HG03571 (cell line): ENCODE measurements at regions not wholly inside any gene's neighbourhood (a gene's known extent, or its start where the extent isn't known, plus 50 kb on each side); places are given as distances from the start of the nearest gene placed in this dataset.
A peak's percentile ranks its signal among the peaks of the same experiment; 100 is the strongest.
"Not testable (repeated sequence)": the region's sequence is repeated elsewhere in the genome, so short reads cannot be mapped to it uniquely, and the experiment has no call there.

Experiments
- ATAC-seq: cut with Tn5 transposase; IDR thresholded peaks from one replicate; pipeline ENCODE4 v1.9.1; 2021; ENCODE audit not compliant: unreplicated experiment

DNA sequence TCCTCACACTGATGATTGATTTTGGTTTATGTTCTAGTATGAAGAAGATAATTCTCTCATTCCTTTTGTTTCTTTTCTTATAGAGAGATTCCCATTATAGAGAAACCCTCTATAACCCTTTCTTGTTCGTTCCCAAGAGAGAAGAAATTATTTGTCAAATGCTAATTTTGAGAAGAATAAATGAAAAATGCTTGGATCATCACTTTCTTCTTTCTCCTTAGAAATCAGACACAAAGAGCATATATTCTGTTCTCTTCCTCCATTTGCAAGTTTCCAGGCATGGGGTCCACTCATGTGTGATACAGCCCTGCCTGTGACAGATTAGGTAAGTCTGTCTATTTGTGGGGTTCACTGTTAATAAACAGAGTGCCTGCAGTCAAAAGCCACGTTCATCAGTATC lies 222.6 kb upstream of the NECTIN3 start:
- ATAC-seq, result no peak

DNA sequence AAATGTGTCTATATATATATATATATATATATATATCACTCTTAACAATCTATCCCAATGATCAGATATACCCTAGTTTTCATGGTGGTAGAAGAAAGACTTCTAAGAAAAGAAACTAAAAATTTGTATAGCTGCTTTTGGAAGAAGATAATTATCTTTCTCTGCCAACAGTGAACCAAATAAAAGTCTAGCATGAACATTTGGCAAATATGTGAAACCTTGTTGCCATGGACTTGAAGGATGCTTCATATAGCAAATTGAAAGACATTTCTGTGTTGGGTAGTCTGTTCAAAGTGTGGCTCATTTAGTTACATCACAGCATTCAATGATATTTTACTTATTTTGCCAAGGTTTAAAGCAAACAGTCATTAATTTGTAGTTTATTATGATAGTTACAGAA lies 219.9 kb upstream of the NECTIN3 start:
- no peak for ATAC-seq

DNA sequence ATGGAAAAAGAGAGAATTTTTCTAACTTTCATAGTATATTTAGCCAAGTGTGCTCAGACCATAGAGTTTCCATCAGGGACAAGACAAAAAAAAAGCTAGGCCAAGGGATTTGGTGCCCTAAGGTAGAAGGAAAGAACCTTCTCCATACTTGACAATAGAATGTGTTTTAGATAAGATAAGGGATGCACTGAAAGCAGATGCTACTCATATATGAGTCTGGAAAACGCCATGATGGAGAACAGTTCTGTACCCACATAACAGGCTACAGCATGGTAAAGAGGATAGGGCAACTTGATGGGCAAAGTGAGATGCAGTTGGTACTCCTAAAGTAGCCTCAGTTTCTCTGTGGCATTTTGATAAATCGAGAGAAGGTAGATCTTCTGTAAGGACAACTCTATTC lies 216.4 kb upstream of the NECTIN3 start:
- ATAC-seq, result no peak

DNA sequence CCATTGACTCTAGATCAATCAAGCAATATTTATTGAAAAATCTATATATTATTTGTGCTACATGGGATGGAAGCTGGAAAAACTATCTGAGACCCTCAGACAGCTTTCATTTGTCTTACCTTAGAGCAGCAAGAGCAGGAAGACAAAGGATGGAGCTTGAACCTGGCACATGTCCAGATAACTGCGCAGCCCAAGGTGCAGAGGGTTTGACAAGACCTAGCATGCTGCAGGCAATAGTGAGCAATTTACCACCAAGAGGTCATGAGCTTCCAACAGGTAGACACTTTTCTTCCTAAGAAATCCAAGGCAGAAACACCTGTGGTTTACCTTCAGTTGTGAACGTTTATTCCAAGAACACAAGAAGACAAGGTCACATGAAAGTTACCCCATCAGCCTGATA lies 214.7 kb upstream of the NECTIN3 start:
- no peak for ATAC-seq

DNA sequence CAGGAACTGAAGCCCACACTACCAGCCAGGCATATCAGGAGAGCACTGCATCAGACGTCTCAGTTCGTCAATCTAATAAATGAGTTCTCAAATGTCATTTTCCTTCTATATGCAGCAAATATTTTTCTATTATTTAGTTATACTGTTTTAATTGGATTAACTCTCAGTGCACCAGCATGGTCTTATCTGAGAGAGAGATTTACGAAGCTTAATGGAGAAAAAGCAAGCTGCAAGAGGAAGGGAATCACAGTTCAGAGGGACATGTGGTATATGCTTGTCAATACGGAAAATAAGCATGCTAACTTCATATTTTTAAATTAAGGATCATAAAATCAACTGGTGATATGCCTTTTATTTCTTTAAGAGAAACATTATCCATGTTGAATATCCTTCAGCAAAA lies 213.1 kb upstream of the NECTIN3 start:
- ATAC-seq, result no peak

DNA sequence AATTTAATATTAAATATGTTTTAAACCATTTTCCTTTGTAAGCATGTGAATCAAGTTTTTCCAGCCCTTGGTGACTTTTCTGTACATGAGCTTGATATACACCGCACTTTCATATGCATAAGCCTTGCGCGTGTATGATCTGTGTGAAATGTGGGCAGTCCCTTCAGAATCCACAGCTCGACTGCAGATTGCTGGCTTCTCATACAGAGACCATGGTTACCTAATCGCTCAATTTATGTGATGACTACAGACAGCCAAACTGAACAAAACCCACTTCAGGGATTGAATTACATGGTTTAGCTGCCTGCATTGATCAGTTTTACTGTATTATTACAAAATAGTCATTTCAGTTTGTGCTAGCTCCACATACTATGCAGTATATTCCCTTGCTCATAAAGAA lies 212.3 kb upstream of the NECTIN3 start:
- no peak for ATAC-seq

DNA sequence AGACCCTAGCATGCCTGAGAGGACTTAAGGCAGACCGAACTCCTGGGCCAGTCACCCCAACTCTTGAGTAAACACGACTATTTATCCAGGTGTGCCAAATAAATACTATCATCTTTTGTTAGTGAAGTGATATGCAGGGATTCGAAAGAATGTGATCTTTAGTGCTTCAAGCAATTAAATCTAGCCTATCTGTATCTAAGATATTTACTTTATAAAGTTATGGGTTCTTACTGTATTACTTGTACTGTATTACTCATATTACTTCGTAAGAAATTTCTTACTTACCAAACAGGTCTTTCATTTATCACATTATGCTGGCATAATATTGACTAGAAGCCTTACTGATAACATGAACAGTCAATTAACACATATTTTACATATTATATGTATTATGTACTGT lies 211.6 kb upstream of the NECTIN3 start:
- no peak for ATAC-seq

DNA sequence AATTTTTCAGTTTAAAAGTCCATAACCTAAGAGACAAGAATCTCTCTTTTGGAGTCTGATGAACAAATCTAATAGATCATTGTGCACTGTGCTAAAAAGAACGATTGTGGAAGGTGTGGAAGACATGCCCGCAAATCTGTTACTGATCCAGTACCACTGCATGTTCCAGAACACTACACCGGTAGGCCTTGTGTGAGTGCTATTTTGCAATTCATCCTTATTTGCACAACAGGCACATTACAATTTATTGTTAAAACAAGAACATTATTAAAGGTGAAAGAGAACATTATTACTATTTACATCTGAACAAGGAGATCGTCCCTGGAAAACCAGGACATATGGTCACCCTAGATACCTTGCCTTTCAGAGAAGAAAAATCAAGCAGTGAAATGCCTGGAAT lies 205.7 kb upstream of the NECTIN3 start:
- no peak for ATAC-seq

DNA sequence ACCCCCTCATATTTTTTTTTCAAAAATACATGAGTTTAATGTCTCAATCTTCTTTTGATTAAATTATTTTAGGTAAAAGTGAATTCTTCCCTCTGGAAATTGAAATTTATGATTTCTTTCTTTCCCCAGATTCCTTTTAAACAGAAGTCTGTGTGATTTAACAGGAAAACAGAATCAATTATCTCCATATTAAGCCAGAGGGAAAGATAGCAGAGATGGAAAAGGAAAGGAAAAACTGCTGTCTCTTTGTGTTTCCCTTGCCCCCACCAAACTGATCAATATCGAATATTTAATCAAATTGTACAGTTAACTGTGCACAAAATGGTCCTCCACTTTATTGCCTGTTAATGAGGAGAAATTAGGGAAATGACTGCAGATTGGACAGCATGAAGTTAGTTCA lies 203.5 kb upstream of the NECTIN3 start:
- ATAC-seq, result no peak

DNA sequence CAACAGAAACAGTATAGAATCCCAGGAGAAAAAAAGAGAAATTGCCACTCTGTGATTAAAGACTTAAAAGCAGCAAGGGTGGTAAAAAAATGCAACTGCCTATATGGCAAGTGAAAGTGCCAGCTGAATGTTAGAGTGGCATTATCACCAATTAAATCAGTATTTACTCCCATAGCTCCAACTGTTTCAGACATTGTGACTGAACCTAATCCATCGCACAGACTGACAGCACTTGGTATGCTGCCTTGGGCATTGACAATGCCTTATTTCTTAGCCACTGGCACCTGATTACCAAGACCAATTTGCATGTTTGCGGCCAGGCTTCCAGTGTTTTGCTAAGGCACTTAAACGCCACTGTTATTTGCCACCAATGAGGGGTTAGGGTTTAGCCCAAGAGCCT lies 201.9 kb upstream of the NECTIN3 start:
- ATAC-seq, result no peak

DNA sequence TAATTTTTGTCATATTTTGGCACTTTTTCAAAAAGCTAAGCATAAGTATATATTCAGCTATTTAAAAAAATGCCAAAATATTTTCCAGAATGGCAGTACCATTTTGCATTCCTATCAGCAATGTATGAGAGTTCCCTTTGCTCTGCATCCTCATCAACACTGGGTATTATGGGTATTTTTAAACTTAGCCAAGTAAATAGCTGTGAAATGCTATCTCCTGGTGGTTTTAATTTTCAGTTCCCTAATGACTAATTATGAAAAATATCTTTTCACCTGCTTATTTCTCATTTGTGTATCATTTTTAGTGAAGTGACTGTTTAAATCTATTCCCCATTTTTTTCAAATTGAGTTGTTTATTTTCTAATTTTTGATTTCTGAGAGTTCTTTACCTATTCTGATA lies 199.7 kb upstream of the NECTIN3 start:
- no peak for ATAC-seq

DNA sequence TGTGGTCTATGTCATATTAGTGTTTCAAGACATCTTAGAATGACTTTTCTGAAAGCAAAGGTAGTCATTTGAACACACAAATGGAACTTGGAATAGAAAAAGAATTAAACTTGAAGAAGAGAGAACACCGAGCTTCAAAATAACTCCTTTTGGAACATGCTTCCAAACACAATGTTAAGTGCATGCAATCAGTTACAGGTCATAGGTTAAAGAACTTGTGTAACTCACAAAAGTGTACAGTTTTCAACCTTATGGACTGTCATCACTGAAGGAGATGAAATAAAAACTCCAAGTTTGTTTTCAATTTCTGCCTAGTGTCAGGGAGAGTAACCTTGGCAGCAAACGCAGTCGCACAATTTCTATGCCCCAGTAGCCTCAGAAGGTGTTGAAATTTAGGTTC lies 192.9 kb upstream of the NECTIN3 start:
- no peak for ATAC-seq

DNA sequence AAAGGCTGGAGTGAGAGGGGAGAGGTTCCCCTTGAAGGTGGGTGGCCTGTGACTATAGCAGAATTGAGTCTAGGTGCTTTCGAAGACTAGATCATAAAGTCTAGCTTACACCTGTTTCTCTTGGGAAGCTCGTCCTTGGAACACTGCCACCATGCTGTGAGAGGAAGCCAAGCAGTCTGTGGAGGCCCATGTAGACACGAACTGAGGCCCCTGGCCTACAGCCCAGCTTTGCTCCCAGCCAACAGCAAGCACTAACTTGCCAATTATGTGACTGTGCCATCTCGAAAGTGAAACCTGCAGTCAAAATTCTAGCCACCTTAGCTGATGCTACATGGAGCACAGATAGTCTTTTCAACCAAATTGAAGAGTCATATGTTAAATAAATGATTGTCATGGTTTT lies 190.5 kb upstream of the NECTIN3 start:
- ATAC-seq, result peak; percentile 67

DNA sequence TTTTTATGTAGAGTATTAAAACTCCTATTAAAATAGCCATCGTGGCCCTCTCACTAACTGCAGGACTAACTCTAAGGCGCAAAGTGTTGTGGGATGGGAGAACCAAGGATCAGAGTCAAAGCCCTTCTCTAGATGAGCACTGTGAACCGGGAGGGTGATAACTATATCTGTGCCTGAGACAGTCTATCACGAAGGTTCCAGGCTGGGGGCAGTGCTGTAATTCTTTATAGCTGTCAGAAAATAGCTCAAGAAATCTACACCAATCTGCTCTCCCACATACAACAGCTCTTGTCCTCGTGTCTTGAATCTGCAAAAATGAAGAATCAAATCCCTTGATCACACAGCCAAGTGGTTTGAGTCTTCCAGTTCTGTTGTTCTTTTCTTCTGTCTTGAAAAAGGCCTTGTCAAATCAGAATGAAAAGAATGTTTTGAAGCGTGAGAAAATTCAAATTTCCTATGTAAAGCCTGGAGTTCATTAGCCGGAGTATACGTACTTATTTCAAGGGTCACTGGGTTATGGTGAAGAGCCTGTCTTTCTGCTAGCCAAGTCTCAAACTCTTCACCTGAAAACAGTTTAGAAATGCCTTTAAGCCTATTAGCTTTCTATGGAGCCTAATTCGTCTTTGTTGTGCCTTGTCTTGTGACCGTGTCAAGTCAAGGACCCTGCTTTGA lies 185.3 kb upstream of the NECTIN3 start:
- ATAC-seq, result no peak

DNA sequence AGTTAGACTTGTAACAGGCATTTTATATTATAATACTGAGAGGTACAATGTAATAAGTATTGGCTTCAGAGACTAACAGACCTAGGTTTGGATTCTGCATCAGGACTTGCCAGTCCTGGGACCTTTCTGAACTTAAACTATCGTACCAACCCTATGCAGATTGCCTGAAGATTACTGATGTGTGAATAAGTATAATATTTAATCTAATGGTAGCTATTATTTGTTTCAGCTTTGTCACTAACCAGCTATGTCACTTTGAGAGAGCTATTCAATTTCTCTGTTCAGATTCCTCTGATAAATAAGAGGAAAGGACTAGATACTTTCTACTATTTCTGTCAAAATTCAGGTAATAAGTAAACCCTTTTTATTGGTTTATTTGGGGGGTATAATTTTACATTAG lies 184.4 kb upstream of the NECTIN3 start:
- ATAC-seq, result no peak

DNA sequence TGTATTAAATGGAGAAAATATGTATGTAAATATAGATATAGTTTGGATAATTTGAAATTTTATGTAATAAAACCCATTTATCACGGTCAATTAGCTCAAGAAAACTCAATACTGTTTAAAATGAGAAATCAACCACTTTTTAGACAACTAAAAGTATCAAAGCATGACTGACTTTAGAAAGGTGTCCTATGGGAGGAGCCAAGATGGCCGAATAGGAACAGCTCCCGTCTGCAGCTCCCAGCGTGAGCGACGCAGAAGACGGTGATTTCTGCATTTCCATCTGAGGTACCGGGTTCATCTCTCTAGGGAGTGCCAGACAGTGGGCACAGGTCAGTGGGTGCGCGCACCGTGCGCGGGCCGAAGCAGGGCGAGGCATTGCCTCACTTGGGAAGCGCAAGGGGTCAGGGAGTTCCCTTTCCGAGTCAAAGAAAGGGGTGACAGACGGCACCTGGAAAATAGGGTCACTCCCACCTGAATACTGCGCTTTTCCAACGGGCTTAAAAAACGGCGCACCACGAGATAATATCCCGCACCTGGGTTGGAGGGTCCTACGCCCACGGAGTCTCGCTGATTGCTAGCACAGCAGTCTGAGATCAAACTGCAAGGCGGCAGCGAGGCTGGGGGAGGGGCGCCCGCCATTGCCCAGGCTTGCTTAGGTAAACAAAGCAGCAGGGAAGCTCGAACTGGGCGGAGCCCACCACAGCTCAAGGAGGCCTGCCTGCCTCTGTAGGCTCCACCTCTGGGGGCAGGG lies 182.8 kb upstream of the NECTIN3 start:
- not testable (repeated sequence) for ATAC-seq

DNA sequence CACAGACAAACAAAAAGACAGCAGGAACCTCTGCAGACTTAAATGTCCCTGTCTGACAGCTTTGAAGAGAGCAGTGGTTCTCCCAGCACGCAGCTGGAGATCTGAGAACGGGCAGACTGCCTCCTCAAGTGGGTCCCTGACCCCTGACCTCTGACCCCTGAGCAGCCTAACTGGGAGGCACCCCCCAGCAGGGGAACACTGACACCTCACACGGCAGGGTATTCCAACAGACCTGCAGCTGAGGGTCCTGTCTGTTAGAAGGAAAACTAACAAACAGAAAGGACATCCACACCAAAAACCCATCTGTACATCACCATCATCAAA lies 182.3 kb upstream of the NECTIN3 start:
- ATAC-seq, result not testable (repeated sequence)

DNA sequence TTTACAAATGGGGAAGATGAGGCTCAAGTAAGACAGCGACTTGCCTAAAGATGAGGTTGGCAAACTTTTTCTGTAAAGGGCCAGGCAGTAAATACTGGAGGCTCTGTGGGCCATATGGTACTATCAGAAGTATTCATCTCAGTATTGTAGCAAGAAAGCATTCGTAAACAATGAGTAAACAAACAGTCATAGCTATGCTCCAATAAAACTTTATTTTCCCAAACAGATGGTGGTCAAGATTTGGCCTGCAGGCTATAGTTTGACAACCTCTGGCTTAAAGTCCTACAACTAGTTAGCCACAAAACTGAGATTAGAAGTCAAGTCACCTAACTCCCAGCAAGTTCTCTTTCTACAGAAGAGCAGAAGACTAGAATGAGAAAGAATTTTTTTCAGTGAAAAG lies 177.0 kb upstream of the NECTIN3 start:
- ATAC-seq, result no peak

DNA sequence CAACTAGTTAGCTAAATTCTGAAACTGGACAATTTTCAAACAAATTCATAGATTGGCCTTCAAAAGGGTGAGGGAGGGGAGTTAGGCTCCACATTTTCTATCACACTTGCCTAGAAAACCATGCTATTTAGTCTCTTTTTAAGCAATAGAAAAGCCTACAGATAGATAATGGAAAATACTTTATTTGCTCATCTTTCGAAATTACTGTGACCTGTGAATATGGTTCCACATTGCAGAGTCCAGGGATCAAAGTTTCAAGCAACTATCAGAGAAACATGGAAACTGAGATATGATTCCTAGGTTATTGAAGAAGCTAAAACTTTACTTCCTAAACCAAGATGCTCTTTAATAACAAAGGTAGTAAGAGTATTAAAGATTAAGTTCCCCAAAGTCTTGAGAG lies 176.6 kb upstream of the NECTIN3 start:
- ATAC-seq, result no peak

DNA sequence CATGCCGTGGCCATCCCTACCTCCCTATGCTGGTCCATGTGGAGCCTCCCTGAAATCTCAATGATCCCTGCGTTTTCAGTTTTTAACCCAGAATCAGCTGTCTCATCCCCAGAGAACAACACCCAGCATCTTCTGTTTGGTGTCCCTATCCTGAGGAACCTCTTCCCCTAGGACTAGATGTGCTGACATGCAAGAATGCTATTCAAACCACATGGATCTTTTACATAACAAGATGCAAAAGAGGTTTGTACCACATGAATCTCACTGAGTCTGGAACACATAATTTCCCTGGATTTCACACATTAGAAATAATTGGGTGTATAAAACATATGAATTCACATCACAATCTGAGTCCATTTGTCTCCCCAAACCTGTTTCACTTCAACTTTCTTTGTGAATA lies 174.6 kb upstream of the NECTIN3 start:
- no peak for ATAC-seq

DNA sequence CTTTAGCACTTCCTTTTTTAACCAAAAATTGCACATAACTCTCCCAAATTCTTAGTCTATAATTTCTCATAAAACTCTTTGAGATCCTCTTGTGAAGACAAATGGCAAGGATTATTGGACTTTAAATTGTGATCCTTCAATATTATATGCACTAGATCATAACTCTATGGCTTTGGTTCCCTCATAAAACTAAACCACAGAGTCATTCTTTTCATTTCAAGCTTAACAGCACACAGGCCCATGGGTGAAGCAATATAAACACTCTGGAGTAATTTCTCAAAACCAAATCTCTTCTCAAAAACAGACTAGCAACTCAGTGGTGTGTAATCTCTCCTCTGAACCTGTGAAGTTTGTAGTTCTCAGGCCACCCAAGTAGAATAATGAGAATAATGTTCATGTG lies 171.0 kb upstream of the NECTIN3 start:
- no peak for ATAC-seq

DNA sequence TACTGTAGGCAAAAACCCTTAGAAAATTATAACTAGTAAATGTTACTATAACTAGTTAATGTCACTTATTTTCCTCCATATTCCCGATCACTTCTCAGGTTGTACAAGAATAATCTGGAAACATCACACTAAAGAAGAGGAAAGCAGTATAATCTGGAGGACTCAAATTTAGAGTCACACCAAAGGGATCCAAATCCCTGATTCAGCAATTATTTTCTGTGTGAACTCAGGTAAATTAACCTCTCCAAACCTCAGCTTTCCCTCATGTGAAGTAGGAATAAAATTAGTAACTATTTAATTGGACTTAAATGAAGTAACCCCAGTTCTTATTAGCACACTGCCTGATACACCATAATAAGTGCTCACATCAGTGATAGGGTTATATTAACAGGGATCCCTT lies 170.1 kb upstream of the NECTIN3 start:
- ATAC-seq, result no peak

DNA sequence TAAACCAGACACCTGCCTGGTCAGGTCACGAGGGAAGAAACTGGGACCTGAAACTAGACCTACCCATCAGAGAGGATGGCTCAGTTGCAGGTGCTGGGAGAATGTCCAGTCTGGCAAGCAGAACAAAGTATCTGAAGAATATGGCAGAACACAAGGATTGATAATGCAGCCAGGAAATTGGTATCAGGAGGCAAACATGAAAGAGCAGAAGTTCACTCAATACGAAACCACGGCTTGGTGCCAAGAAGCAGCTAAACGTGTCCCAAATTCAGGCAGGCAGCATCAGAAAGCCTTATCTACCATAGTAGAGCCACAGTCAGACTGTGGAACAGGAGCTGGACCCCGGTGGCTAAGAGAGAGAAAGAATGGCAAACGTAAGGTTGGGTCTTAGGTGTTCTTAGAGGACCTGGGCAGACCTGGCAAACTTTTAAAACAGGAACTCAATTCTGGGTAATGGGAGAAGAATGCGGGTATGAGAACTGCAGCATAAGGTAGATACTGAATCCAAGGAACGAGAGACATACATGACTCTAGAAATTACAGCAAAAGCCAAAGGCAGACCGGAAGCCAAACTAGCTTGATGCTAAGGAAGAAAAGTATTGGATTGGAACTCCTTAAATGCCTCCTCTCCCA lies 169.0 kb upstream of the NECTIN3 start:
- no peak for ATAC-seq
